OCI-LY7 (cell line): ENCODE measurements at regions not wholly inside any gene's neighbourhood (a gene's known extent, or its start where the extent isn't known, plus 50 kb on each side); places are given as distances from the start of the nearest gene placed in this dataset.

Experiments used
- BruUV-seq: library from RNA; stranded (reverse); fragments of 400-500 nt; replicated peaks from 2 replicates; lab custom pipeline; 2021; lab: Mats Ljungman, UMichigan
- CTCF ChIA-PET: fragments of 300-600 bp; sonication (Branson Sonifier 250); formaldehyde crosslinking; loops from one replicate; lab custom pipeline; 2022; ENCODE audit warnings: antibody characterized with exemption; ENCODE audit not compliant: unreplicated experiment; lab: Charles Lee
- POLR2A ChIA-PET: fragments of 300-600 bp; sonication (Branson Sonifier 250); formaldehyde crosslinking; loops from one replicate; lab custom pipeline; 2022; ENCODE audit warnings: antibody characterized with exemption; lab: Charles Lee
- DNase-seq: peaks from one replicate; pipeline ENCODE4 v3.0.0-alpha.2; 2015; ENCODE audit warnings: low spot score
- H2AFZ ChIP-seq: fragments of 200-600 bp; sonication (generic), shearing (Covaris generic); 2 replicates; pipeline ENCODE4 v1.6.1; 2014; ENCODE audit warnings: mild to moderate bottlenecking, antibody characterized with exemption, low read length, moderate library complexity
- H3K27ac ChIP-seq: fragments of 200-600 bp; sonication (generic); 2 replicates; pipeline ENCODE4 v1.5.1; 2014; ENCODE audit warnings: mixed run types, low read depth, mild to moderate bottlenecking, moderate library complexity, low read length, inconsistent platforms; ENCODE audit not compliant: poor library complexity, severe bottlenecking
- H3K36me3 ChIP-seq: fragments of 200-600 bp; sonication (generic); 2 replicates; pipeline ENCODE4 v1.6.1; 2014; ENCODE audit warnings: mild to moderate bottlenecking, antibody characterized with exemption, low read length, moderate library complexity, mixed read lengths; ENCODE audit not compliant: insufficient read depth
- H3K4me1 ChIP-seq: fragments of 200-600 bp; sonication (generic); 2 replicates; pipeline ENCODE4 v1.5.1; 2014; ENCODE audit warnings: mild to moderate bottlenecking, low read length; ENCODE audit not compliant: insufficient read depth, poor library complexity, severe bottlenecking
- H3K4me2 ChIP-seq: fragments of 200-600 bp; sonication (generic); 2 replicates; pipeline ENCODE4 v1.6.1; 2014; ENCODE audit warnings: mild to moderate bottlenecking, low read length
- H3K4me3 ChIP-seq: fragments of 200-600 bp; sonication (generic); 2 replicates; pipeline ENCODE4 v1.5.1; 2014; ENCODE audit warnings: mild to moderate bottlenecking, low read depth, low read length; ENCODE audit not compliant: poor library complexity, severe bottlenecking
- H3K79me2 ChIP-seq: fragments of 200-600 bp; sonication (generic); 2 replicates; pipeline ENCODE4 v1.6.1; 2016; ENCODE audit warnings: low read depth, mild to moderate bottlenecking, low read length, moderate library complexity, mixed read lengths; ENCODE audit not compliant: insufficient read depth
- H3K9me2 ChIP-seq: fragments of 200-600 bp; sonication (generic); 2 replicates; pipeline ENCODE4 v1.6.1; 2016; ENCODE audit warnings: mild to moderate bottlenecking, low read length, mixed read lengths; ENCODE audit not compliant: insufficient read depth
- H3K9me3 ChIP-seq: fragments of 200-600 bp; sonication (generic); 2 replicates; pipeline ENCODE4 v1.6.1; 2014; ENCODE audit warnings: mild to moderate bottlenecking, mixed run types, low read length, mixed read lengths
- H4K20me1 ChIP-seq: fragments of 200-600 bp; sonication (generic); 2 replicates; pipeline ENCODE4 v1.6.1; 2014; ENCODE audit warnings: mild to moderate bottlenecking, antibody characterized with exemption, low read length, moderate library complexity, mixed read lengths; ENCODE audit not compliant: insufficient read depth
- EZH2phosphoT487 ChIP-seq: fragments of 200-600 bp; sonication (generic); IDR thresholded peaks from 2 replicates; pipeline ENCODE4 v1.6.1; 2018; ENCODE audit warnings: low read depth, borderline replicate concordance, mild to moderate bottlenecking, mixed run types, antibody characterized with exemption, low read length, moderate library complexity, mixed read lengths
- intact Hi-C: fragments of 100-400 bp; cut with micrococcal nuclease; formaldehyde crosslinking; loops from one replicate; pipeline ENCODE4 v1.10.0; 2022; ENCODE audit not compliant: unreplicated experiment
- TF ChIP-seq, protein P1 (sequence below): fragments of 200-600 bp; sonication (generic); conservative IDR thresholded peaks from 2 replicates; pipeline ENCODE4 v1.5.1; 2014; ENCODE audit warnings: mild to moderate bottlenecking, antibody characterized with exemption, low read length, moderate library complexity, mixed read lengths

DNA sequence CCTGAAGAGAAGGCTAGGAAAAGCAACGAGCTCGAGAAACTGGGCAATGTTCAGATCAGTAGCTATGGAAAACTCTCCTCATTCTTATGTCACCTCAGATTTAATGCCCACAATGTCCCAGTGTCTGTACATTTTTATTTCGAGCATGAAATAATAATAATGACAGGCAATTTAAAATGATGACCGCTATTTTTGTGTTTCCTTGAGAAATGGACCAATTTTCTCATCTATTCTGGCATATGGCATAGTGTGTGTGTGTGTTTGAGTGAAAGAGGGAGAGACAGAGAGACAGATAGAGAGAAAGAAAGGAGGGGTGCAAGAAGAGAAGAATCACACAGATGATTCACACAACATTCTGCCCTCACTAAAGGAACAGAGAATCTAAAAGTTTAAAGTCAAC is 119.1 kb upstream of the C1orf21 start:
- Histone ChIP-seq H3K4me2 (no peak overlapping the region), H4K20me1 (no peaks in the 10 kb centered on the region), H2AFZ (no peak overlapping the region), H3K9me2 (no peaks in the 10 kb centered on the region), H3K4me1 (no peaks in the 10 kb centered on the region), H3K27ac (no peak overlapping the region), H3K9me3 (no peaks in the 10 kb centered on the region), H3K36me3 (no peaks in the 10 kb centered on the region), H3K4me3 (no peak overlapping the region), H3K79me2 (no peaks in the 10 kb centered on the region)
- DNase-seq: no peak
- BruUV-seq: no TSS peak
- ChIA-PET POLR2A (interaction anchor here (0.7 kb wide), 1 partner anchor 34 kb away, joined by 3 read pairs; no protein-coding TSS in a partner anchor), CTCF (no interaction called here)
- no peak for TF ChIP-seq EZH2phosphoT487
- TF ChIP-seq, protein P1, sequence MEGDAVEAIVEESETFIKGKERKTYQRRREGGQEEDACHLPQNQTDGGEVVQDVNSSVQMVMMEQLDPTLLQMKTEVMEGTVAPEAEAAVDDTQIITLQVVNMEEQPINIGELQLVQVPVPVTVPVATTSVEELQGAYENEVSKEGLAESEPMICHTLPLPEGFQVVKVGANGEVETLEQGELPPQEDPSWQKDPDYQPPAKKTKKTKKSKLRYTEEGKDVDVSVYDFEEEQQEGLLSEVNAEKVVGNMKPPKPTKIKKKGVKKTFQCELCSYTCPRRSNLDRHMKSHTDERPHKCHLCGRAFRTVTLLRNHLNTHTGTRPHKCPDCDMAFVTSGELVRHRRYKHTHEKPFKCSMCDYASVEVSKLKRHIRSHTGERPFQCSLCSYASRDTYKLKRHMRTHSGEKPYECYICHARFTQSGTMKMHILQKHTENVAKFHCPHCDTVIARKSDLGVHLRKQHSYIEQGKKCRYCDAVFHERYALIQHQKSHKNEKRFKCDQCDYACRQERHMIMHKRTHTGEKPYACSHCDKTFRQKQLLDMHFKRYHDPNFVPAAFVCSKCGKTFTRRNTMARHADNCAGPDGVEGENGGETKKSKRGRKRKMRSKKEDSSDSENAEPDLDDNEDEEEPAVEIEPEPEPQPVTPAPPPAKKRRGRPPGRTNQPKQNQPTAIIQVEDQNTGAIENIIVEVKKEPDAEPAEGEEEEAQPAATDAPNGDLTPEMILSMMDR: no peak
- intact Hi-C loops: no loop called here

DNA sequence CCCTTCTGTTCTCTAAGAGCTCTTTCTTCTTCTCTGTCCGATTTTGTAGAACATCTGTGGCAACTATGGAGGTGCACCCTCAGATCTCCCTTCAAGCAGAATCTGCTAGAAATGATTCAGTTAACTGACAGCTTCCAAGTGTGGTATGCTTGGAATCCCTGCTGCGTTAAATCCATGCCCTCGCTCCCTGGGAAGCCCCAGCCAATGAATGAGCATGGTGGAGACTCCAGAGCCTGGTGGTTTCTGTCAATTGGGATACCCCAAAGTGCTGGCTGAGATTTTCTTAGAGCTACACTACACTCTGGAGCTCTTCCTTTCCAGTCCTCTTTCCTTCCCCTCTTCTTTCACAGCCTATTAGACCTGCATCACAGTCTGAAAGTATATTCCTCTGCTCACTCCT is 116.3 kb upstream of the C1orf21 start:
- POLR2A ChIA-PET: no interaction called here
- H3K27ac ChIP-seq: no peak overlapping the region
- CTCF ChIA-PET: no interaction called here

More for the DNA sequence above, 116.3 kb upstream of the C1orf21 start:
- Histone ChIP-seq H3K79me2 (no peaks in the 10 kb centered on the region), H3K9me3 (no peaks in the 10 kb centered on the region), H3K9me2 (no peaks in the 10 kb centered on the region), H3K4me3 (no peak overlapping the region), H3K4me1 (no peaks in the 10 kb centered on the region), H2AFZ (no peak overlapping the region), H3K4me2 (no peak overlapping the region), H3K36me3 (no peaks in the 10 kb centered on the region), H4K20me1 (no peaks in the 10 kb centered on the region)
- intact Hi-C loops: no loop called here
- no TSS peak for BruUV-seq
- TF ChIP-seq, protein P1: no peak
- TF ChIP-seq EZH2phosphoT487: no peak
- no peak for DNase-seq
